ENCODE measurements at regions not wholly inside any gene's neighbourhood (a gene's known extent, or its start where the extent isn't known, plus 50 kb on each side); places are given as distances from the start of the nearest gene placed in this dataset.

- TF ChIP-seq CTCF (conservative IDR thresholded peaks at IDR 0.05; ENCODE audit: low read depth in 2 of 2), result no peak
- no peak for TF ChIP-seq POLR2AphosphoS5 (IDR thresholded peaks at IDR 0.05; ENCODE audit: low read depth)
- TF ChIP-seq, protein P1, sequence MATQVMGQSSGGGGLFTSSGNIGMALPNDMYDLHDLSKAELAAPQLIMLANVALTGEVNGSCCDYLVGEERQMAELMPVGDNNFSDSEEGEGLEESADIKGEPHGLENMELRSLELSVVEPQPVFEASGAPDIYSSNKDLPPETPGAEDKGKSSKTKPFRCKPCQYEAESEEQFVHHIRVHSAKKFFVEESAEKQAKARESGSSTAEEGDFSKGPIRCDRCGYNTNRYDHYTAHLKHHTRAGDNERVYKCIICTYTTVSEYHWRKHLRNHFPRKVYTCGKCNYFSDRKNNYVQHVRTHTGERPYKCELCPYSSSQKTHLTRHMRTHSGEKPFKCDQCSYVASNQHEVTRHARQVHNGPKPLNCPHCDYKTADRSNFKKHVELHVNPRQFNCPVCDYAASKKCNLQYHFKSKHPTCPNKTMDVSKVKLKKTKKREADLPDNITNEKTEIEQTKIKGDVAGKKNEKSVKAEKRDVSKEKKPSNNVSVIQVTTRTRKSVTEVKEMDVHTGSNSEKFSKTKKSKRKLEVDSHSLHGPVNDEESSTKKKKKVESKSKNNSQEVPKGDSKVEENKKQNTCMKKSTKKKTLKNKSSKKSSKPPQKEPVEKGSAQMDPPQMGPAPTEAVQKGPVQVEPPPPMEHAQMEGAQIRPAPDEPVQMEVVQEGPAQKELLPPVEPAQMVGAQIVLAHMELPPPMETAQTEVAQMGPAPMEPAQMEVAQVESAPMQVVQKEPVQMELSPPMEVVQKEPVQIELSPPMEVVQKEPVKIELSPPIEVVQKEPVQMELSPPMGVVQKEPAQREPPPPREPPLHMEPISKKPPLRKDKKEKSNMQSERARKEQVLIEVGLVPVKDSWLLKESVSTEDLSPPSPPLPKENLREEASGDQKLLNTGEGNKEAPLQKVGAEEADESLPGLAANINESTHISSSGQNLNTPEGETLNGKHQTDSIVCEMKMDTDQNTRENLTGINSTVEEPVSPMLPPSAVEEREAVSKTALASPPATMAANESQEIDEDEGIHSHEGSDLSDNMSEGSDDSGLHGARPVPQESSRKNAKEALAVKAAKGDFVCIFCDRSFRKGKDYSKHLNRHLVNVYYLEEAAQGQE (IDR thresholded peaks at IDR 0.05; ENCODE audit: unreplicated experiment), result no peak
These were observed 106.1 kb upstream of the EPB41L4A start for GRCh38 chr5:112525217-112525616.

Measured in GM23338 (cell line).